ENCODE measurements at regions not wholly inside any gene's neighbourhood (a gene's known extent, or its start where the extent isn't known, plus 50 kb on each side); places are given as distances from the start of the nearest gene placed in this dataset.

- no peak for DNase-seq (ENCODE audit: low read depth)
- H3K4me3 ChIP-seq (ENCODE audit: control insufficient read depth, low read depth, low read length) = no peak overlapping the region
- no peak for TF ChIP-seq CTCF (IDR thresholded peaks at IDR 0.05; ENCODE audit: control insufficient read depth, insufficient read depth, low read depth, low read length, missing control alignments)
Measured at GRCh38 chr9:26171691-26172090, 493.4 kb upstream of the TUSC1 start.

GRCh38 chr9:26170190-26170589, 491.9 kb upstream of the TUSC1 start:
- peak; percentile 14 for DNase-seq (ENCODE audit: low read depth)
- no peak for TF ChIP-seq CTCF (IDR thresholded peaks at IDR 0.05; ENCODE audit: control insufficient read depth, insufficient read depth, low read depth, low read length, missing control alignments)
- no peak overlapping the region for H3K4me3 ChIP-seq (ENCODE audit: control insufficient read depth, low read depth, low read length)

GRCh38 chr9:26169708-26170107, 491.5 kb upstream of the TUSC1 start:
- TF ChIP-seq CTCF (IDR thresholded peaks at IDR 0.05; ENCODE audit: control insufficient read depth, insufficient read depth, low read depth, low read length, missing control alignments) = no peak
- H3K4me3 ChIP-seq (ENCODE audit: control insufficient read depth, low read depth, low read length) = no peak overlapping the region
- DNase-seq (ENCODE audit: low read depth) = no peak

DNA sequence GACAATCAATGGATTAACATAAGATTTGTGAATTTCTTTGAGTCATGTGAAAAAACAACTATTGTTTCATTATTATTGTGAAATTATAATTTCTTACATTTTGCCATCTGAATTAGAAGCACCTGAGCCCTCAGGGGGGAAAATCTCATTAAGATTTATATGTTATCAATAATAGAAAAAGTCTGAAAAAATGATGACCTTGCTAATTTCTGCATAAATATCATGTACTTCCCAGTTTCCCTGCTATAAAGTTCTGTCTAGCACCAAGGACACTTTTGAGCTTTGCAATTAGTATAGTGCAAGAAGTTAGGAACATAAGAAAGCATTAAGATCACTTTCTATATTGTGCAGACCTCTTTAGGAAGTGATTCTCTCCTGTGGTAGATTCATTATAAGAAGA, 488.3 kb upstream of the TUSC1 start:
- no peak for TF ChIP-seq CTCF (IDR thresholded peaks at IDR 0.05; ENCODE audit: control insufficient read depth, insufficient read depth, low read depth, low read length, missing control alignments)
- H3K4me3 ChIP-seq (ENCODE audit: control insufficient read depth, low read depth, low read length) = no peak overlapping the region
- no peak for DNase-seq (ENCODE audit: low read depth)

DNA sequence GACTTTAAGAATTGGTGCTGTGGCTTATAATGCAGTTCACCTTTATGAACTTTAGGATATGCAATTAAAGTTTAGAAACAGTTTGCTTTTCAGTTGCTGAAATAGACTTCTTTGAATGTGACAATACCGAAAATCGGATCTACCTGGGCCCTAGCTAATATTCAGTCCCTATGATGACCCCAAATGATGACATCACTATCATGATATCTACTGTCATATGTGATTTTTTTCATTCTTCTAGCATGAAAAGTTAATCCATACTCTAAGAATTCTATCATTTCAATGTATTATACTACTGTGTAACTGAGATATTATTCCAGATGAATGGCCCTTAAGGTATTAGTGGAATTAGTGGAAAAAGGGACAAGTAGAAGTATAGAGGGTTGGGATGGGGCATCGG, 487.2 kb upstream of the TUSC1 start:
- DNase-seq (ENCODE audit: low read depth) = no peak
- TF ChIP-seq CTCF (IDR thresholded peaks at IDR 0.05; ENCODE audit: control insufficient read depth, insufficient read depth, low read depth, low read length, missing control alignments) = no peak
- no peak overlapping the region for H3K4me3 ChIP-seq (ENCODE audit: control insufficient read depth, low read depth, low read length)

DNA sequence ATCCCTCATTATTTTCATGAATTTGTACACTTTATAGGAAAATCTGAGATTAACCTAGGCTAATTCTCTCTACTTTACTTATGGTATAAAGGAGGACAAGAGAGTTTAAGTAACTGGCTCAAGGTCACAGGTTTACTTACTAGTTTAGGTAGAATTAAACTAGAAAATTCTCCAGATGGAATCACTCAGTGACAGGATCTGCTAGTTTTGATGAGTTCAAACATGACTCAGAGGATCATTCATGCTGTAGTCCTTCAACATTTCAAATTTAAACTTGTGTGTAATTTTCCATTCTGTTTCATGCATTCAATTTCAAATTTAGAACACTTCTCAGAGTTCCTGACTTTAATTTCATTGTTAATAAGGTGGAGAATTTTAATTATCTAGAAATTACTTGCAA, 485.7 kb upstream of the TUSC1 start:
- no peak overlapping the region for H3K4me3 ChIP-seq (ENCODE audit: control insufficient read depth, low read depth, low read length)
- no peak for TF ChIP-seq CTCF (IDR thresholded peaks at IDR 0.05; ENCODE audit: control insufficient read depth, insufficient read depth, low read depth, low read length, missing control alignments)
- DNase-seq (ENCODE audit: low read depth) = peak; percentile 18

Measured in AG09309 (cell line).